Glomerular endothelial cell (primary cell): ENCODE measurements at regions not wholly inside any gene's neighbourhood (a gene's known extent, or its start where the extent isn't known, plus 50 kb on each side); places are given as distances from the start of the nearest gene placed in this dataset.

Experiments used
- DNase-seq: peaks from one replicate; pipeline ENCODE4 v3.0.0-alpha.2; 2011; ENCODE audit warnings: low read depth, low spot score; ENCODE audit errors: extremely low read depth

DNA sequence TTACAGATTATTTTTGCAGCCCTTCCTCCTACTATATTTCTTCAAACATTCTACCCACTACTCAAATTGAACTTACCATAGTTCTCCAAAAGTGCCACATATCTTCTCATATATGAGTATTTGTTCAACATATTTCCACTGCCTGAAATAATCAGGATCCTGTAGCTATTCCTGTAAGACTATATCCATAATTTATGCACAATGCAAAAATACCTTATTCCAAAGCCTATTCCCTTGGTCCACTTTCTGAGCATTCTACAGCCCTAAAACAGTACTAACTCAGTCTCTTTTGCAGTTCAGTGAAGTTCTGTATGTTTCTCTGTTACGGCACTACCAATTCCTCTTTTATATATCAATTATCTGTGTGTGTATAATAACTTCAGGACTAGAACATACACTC is 1283.7 kb upstream of the ADGRL2 start:
- no peak for DNase-seq

- DNase-seq, result no peak
These were observed 1290.7 kb upstream of the ADGRL2 start for GRCh38 chr1:80509965-80510522.

GRCh38 chr1:80506216-80506615 is 1294.5 kb upstream of the ADGRL2 start:
- DNase-seq, result no peak

DNA sequence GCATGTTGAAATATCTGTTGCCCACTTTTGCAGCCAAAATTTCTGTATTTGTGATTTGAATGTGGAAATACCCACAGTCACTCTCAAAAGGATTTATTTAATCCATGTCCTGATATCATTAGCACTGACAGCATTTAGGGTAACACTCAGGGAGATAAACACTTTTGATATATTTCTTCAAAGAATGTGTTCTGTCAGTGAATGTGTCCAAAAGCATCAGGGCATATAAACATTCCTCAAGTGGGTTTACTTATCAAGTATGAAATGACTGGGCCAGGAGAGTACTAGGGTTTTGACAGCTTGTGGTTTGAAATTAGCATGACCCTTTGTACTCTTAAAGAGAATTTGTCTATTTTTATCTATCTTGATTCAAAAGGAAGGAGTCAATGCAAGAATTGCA is 1302.1 kb upstream of the ADGRL2 start:
- DNase-seq, result no peak

GRCh38 chr1:80495806-80496205 is 1304.9 kb upstream of the ADGRL2 start:
- DNase-seq, result no peak

- no peak for DNase-seq
These were observed 1328.6 kb upstream of the ADGRL2 start for GRCh38 chr1:80472145-80472544.

DNA sequence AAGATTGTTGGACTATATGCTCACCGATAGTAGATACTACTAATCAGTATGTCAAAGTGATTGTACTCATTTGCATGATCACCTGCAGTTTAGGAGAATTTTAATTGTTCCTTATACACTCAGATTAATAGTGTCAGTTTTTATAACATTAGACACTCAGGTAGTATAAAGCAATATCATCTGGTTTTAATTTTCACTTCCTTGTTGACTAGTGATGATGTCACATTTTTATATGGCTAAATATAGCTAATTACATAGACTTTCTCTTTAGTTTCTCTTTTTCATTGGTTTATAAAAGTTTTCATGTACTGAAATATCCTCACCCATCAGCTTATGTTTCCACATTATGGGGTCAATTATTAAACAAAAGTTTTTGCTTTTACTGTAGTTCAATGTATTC is 1332.4 kb upstream of the ADGRL2 start:
- DNase-seq, result no peak

DNA sequence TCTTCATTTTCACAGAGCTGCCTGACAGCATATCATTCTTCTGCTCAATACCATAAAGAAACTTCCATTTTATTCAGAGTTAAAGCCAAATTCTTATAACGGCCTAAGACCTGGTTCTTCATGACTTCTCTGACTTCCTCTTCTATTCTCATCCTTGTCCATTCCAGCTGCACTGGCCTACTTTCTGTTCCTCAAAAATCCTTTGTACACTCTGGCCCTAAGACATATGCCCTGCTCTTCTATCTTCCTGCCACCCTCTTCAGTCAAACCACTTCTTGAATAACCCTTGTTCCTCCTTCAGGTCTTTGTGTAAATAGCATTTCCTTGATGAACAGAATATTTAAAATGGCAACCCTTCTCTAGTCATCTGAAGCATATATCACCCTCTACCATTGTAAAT is 1338.7 kb upstream of the ADGRL2 start:
- DNase-seq, result no peak

DNA sequence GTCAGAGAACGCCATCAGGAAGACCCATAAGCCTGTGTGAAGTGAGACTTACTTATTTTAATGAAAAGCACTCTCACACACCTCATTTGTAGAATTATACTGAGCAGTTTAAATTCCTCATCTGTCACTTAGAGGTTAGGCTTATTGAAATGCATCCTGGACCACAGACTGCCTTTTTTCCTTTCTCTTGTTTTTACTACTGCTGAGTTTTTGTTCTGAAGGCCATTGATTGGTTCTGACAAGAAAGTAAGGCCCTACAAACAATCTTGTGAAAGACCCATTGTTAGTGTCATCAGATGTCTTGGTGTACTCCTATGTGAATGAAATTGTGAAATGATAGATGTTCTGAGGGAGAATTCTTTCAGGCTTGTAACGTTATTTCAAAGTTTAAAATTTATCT is 1343.3 kb upstream of the ADGRL2 start:
- no peak for DNase-seq

- no peak for DNase-seq
These were observed 1347.0 kb upstream of the ADGRL2 start for GRCh38 chr1:80453775-80454174.

- DNase-seq, result no peak
These were observed 1350.0 kb upstream of the ADGRL2 start for GRCh38 chr1:80450711-80451110.

DNA sequence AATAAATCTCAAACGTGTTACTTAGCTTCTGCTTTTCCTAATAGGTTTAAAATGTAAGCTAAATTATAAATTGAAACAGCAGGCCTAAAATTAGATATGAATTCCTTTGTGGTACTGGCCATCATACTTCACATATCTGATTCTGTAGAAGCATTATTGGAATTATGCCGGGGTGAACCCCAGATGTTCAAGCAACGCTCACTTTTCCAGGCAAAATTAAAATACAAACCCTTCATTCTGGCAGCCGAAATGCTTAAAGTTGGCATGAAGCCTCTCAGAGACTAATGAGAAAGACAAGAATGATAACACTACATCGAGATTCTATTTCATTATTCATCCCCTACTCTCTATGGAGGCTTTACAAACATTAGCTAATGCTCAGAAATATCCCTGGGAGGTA is 1352.7 kb upstream of the ADGRL2 start:
- no peak for DNase-seq

DNA sequence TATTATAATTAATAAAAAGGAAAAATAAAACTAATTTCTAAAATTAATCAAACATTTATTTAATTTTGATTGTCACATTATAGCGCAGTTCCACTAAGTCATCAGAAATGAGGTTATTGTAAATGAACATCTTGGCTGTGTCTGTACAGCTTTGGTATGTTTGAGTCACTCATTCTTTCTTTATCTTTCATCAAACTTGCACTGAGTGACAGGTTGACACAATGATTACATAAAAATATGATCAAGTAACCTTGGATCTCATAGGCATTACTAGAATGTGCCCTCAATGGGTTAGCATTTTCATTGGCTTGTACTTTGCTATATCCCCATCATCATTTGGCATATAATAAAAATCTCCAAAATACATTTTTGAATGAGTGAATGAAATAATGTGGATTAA is 1353.2 kb upstream of the ADGRL2 start:
- no peak for DNase-seq

DNA sequence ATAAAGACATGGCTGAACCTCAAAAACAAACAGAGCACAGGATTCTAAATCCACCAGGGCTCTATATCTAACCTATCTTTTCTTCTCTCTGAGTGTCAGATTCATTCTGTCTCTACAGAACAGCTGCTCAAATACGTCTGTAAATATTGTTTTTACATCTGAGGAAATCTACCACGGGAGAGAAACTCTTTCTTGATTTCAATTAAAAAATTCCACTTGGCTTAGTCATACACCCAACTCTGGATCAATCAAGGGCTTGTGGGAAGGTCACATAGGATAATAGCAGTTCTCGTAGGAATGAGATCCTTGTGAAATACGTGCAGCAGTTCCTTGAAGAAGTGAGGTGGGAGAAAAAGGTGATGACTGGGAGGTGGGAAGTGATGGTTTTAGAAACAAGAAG is 1355.7 kb upstream of the ADGRL2 start:
- no peak for DNase-seq

- no peak for DNase-seq
These were observed 1356.6 kb upstream of the ADGRL2 start for GRCh38 chr1:80444171-80444570.

DNA sequence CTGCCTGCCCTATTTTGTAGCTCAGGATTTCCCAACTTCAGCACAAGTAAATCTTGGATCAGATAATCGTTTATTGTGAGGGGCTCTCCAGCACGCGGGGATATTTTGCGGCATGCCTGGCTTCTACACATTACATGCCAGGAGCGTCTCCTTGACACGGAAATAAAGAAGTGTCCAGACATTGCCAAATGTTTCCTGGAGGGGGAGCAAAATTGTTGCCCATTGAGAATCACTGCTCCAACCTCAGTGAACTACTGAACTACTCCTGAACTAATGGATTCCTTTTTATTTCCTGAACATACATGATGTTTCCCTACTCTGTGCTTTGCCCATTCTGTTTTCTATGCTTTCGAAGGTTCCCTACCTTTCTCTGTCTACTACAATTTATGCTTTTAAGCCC is 1359.1 kb upstream of the ADGRL2 start:
- no peak for DNase-seq

DNA sequence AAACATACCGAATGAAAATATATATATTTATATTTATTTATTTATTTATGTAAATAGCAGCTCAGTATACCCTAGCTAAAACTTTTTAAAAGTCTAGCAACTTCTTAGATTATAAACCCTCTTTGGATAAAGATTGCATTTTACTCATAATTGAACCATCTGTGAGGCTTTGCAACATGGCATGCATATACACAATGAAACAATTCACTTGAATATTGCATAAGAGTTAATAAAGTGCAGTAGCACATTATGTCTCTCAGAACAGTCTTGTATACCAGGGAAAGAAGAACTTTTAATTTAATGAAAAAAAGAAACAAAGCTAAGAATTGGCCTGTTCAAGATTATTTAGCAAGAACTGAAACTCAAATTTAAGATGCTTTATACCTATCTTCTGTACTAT is 1363.9 kb upstream of the ADGRL2 start:
- DNase-seq, result no peak

DNA sequence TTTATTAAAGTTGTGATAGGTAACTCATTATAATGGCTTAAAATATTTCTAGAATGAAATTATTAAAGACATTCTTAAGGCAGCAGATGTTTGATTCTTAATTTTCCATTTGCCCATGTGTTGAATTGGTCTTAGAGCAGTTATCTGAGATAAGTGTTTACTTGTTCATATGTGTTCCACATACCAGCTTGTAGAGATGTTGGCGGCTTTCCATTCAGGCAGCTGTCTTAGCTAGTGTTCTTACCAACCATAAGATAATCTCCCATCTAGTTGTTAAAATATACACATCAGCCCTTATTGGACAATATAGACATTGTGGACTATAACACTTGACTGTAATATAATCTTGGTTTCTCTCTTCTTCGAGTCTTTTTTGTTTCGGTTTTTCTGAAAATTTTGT is 1372.9 kb upstream of the ADGRL2 start:
- no peak for DNase-seq

DNA sequence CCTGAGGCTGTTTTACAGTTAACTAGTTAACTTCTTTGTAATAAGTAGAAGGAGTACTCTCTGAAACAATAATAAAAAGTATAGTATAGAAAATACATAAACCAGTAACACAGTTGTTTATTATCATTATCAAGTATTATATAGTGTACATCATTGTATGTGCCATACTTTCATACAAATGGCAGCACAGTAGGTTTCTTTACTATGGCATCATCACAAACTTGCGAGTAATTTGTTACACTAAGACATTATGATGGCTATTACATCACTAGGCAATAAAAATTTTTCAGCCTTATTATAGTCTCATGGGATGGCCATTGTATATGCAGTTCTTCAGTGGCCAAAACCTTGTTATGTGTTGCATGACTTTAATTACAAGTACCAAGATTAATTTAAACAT is 1376.5 kb upstream of the ADGRL2 start:
- DNase-seq, result no peak

DNA sequence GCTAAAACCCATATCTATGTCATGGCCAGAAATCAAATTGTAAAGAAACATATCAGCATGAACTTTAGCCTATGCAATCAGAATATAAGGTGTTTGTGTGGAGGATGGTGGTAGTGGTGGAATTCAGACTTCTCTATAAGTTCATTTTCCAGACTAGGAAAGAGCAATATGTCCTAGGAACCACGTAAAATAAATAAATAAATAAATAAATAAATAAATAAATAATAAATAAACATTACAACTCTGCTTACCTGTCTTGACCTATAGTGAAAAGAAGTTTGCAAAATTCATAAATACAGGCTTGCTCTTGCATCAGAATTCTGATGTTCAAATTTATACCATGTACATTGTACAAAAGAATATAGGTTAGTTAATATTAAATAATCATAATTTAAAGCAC is 1382.6 kb upstream of the ADGRL2 start:
- DNase-seq, result no peak

DNA sequence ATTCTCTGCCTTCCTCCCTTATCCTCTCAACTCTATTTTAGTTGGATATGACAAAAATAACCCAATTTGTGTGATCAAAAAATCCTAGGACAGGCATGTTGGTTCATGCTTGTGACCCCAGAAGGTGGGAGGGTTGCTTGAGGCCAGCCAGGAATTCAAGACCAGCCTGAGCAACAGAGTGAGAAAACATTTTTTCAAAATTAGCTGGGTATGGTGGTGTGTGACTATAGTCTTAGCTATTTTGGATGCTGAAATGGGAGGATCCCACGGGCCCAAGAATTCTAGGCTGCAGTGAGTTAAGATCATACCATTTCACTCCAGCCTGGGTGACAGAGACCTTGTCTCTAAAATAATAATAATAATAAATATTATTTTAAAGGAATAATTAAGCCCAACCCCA is 1383.1 kb upstream of the ADGRL2 start:
- no peak for DNase-seq

DNA sequence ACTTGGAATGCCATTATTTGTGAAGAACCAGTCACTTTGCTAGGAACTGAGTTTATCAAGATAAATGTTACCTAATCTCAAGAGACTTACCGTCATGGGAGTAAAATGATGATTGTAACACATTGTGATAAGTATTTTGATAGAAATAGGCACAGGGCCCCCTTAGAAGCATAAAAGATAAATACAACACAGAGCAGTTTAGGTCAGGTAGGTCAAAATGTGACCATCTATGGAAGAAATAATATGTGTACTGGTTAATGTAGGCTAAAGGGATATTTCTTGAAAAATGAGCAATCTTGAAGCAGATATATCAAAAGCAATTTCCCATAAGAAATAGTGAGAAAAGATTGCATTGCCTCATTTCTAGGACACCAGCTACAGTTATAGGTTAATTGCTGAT is 1386.8 kb upstream of the ADGRL2 start:
- no peak for DNase-seq

DNA sequence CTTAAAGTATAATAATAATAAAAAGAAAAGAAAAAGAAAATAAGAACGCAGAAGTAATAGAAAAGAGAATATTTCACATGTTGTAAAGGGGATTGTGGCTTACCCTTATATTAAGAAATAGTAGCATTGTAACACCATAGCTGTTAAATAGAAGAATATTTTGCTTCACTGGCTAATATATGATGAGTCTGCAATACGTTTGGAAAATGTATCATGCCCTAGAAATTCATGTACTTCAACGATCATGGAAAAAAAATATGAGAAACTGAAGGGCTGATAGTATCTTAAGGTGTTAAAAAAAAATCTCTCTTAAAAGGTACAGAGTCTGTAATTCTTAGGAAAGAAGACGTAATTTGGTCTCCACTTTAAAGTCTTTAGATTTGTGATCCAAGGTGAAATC is 1390.5 kb upstream of the ADGRL2 start:
- no peak for DNase-seq

DNA sequence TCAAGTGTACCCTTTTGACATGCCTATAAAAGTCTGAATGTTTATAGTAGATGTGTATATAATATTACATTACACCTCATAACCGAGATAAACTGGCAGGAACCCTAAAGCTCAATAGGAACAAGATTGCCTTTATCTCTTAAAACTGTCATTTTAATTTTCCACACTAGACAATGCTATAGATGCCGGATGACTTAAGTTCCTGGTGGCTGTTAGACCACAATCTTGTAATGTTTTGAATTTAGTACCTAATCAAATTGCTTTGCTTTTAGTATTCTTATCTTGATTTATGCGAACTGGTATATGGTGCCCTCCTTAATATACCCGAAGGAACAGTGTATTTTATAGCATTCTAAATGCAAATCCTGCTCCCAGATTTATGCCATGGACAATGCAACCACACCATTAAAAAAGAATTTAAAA is 1397.0 kb upstream of the ADGRL4 start:
- DNase-seq, result no peak
